ENCODE measurements at regions not wholly inside any gene's neighbourhood (a gene's known extent, or its start where the extent isn't known, plus 50 kb on each side); places are given as distances from the start of the nearest gene placed in this dataset.

- ChIA-PET CTCF (ENCODE audit: low intra/inter-chr PET ratio) (no interaction called here), POLR2A (no interaction called here)
- Histone ChIP-seq H3K4me1 (replicated peaks in 1 of 2; ENCODE audit: control insufficient read depth in 2 of 2, insufficient read depth in 2 of 2, low read length in 2 of 2) (no peaks in the 10 kb centered on the region), H3K27me3 (ENCODE audit: control insufficient read depth in 2 of 2, insufficient read depth in 2 of 2, low read length in 2 of 2) (no peaks in the 10 kb centered on the region), H3K4me2 (ENCODE audit: insufficient read depth, low read length) (no peak overlapping the region), H3K9me3 (replicated peaks; ENCODE audit: control insufficient read depth, insufficient read depth, low read depth, low read length) (no peaks in the 10 kb centered on the region), H3K79me2 (ENCODE audit: control insufficient read depth, insufficient read depth, low read length) (no peaks in the 10 kb centered on the region), H3K9ac (ENCODE audit: insufficient read depth in 1 of 2, low read depth in 2 of 2, low read length in 2 of 2) (no peak overlapping the region), H3K27ac (ENCODE audit: extremely low read depth, low read depth, low read length) (no peak overlapping the region), H2AFZ (ENCODE audit: low read depth, low read length) (no peak overlapping the region), H4K20me1 (replicated peaks; ENCODE audit: control insufficient read depth, insufficient read depth, low read length) (no peaks in the 10 kb centered on the region), H3K9me1 (ENCODE audit: control insufficient read depth, insufficient read depth, low read length) (no peaks in the 10 kb centered on the region), H3K36me3 (ENCODE audit: control insufficient read depth, insufficient read depth, low read length) (no peaks in the 10 kb centered on the region), H3K4me3 (no peak overlapping the region)
- DNase-seq (ENCODE audit: extremely low read depth in 1 of 4, low spot score in 3 of 4) (no peak), FAIRE-seq (no peak), ATAC-seq (no peak)
- TF ChIP-seq MTA2 (IDR thresholded peaks at IDR 0.05; ENCODE audit: low read depth) (no peak), FIP1L1 (IDR thresholded peaks at IDR 0.05; ENCODE audit: low read depth, low read length, poor library complexity, severe bottlenecking) (no peak), PRMT5 (CRISPR knock-in tag; IDR thresholded peaks at IDR 0.05) (no peak), ZNF717 (CRISPR knock-in tag; IDR thresholded peaks at IDR 0.05) (no peak), ILF3 (IDR thresholded peaks at IDR 0.05; ENCODE audit: borderline replicate concordance) (no peak), MEF2D (tag; conservative IDR thresholded peaks at IDR 0.05; ENCODE audit: low read depth) (no peak), NUFIP1 (IDR thresholded peaks at IDR 0.05; ENCODE audit: partially characterized antibody) (no peak), RCOR1 (IDR thresholded peaks at IDR 0.05; ENCODE audit: borderline replicate concordance in 1 of 2, low read depth in 2 of 2, low read length in 2 of 2) (no peak), TAF15 (IDR thresholded peaks at IDR 0.05; ENCODE audit: low read depth, low read length) (no peak), KDM5B (IDR thresholded peaks at IDR 0.05; ENCODE audit: insufficient replicate concordance, low read depth, low read length) (no peak), BDP1 (IDR thresholded peaks at IDR 0.05; ENCODE audit: insufficient read depth, insufficient read length) (no peak), ELF2 (CRISPR knock-in tag; IDR thresholded peaks at IDR 0.05) (no peak), ETV5 (CRISPR knock-in tag; IDR thresholded peaks at IDR 0.05; ENCODE audit: low read depth) (no peak), ZNF324 (CRISPR knock-in tag; IDR thresholded peaks at IDR 0.05) (no peak), FUS (optimal IDR thresholded peaks at IDR 0.05; ENCODE audit: low read depth, low read length) (no peak), POLR2G (IDR thresholded peaks at IDR 0.05; ENCODE audit: low read depth, low read length) (no peak), NFXL1 (CRISPR knock-in tag; IDR thresholded peaks at IDR 0.05) (no peak)
- TF ChIP-seq, protein P1, sequence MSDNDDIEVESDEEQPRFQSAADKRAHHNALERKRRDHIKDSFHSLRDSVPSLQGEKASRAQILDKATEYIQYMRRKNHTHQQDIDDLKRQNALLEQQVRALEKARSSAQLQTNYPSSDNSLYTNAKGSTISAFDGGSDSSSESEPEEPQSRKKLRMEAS (CRISPR knock-in tag; IDR thresholded peaks at IDR 0.05): no peak
- TF ChIP-seq, protein P2, sequence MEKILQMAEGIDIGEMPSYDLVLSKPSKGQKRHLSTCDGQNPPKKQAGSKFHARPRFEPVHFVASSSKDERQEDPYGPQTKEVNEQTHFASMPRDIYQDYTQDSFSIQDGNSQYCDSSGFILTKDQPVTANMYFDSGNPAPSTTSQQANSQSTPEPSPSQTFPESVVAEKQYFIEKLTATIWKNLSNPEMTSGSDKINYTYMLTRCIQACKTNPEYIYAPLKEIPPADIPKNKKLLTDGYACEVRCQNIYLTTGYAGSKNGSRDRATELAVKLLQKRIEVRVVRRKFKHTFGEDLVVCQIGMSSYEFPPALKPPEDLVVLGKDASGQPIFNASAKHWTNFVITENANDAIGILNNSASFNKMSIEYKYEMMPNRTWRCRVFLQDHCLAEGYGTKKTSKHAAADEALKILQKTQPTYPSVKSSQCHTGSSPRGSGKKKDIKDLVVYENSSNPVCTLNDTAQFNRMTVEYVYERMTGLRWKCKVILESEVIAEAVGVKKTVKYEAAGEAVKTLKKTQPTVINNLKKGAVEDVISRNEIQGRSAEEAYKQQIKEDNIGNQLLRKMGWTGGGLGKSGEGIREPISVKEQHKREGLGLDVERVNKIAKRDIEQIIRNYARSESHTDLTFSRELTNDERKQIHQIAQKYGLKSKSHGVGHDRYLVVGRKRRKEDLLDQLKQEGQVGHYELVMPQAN (IDR thresholded peaks at IDR 0.05; ENCODE audit: borderline replicate concordance): no peak
- in situ Hi-C loops (cut with MboI): no loop called here
- intact Hi-C loops (cut with micrococcal nuclease): no loop called here
- BruUV-seq (replicated peaks): no TSS peak
Observed at GRCh38 chrX:42462917-42463316, 315.0 kb downstream of the PPP1R2C start.
